ENCODE measurements at regions not wholly inside any gene's neighbourhood (a gene's known extent, or its start where the extent isn't known, plus 50 kb on each side); places are given as distances from the start of the nearest gene placed in this dataset.

- TF ChIP-seq, protein P1, sequence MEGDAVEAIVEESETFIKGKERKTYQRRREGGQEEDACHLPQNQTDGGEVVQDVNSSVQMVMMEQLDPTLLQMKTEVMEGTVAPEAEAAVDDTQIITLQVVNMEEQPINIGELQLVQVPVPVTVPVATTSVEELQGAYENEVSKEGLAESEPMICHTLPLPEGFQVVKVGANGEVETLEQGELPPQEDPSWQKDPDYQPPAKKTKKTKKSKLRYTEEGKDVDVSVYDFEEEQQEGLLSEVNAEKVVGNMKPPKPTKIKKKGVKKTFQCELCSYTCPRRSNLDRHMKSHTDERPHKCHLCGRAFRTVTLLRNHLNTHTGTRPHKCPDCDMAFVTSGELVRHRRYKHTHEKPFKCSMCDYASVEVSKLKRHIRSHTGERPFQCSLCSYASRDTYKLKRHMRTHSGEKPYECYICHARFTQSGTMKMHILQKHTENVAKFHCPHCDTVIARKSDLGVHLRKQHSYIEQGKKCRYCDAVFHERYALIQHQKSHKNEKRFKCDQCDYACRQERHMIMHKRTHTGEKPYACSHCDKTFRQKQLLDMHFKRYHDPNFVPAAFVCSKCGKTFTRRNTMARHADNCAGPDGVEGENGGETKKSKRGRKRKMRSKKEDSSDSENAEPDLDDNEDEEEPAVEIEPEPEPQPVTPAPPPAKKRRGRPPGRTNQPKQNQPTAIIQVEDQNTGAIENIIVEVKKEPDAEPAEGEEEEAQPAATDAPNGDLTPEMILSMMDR (IDR thresholded peaks at IDR 0.05) = no peak
- no peak for TF ChIP-seq POLR2A (IDR thresholded peaks at IDR 0.05)
Observed at GRCh38 chr6:166684866-166685265, 57.8 kb upstream of the RPS6KA2 start.
